ENCODE measurements at regions not wholly inside any gene's neighbourhood (a gene's known extent, or its start where the extent isn't known, plus 50 kb on each side); places are given as distances from the start of the nearest gene placed in this dataset.

- H3K27me3 Mint-ChIP-seq (ENCODE audit: low read depth): no peaks in the 10 kb centered on the region
- H3K4me3 Mint-ChIP-seq: no peak overlapping the region
- DNase-seq (ENCODE audit: low read depth, low spot score): no peak
- H3K36me3 Mint-ChIP-seq (ENCODE audit: low read depth): no peaks in the 10 kb centered on the region
- H3K9me3 Mint-ChIP-seq: no peaks in the 10 kb centered on the region
- no peak overlapping the region for H3K27ac Mint-ChIP-seq (ENCODE audit: unreplicated experiment)
- H3K4me1 Mint-ChIP-seq: no peaks in the 10 kb centered on the region
- TF ChIP-seq, protein P1, sequence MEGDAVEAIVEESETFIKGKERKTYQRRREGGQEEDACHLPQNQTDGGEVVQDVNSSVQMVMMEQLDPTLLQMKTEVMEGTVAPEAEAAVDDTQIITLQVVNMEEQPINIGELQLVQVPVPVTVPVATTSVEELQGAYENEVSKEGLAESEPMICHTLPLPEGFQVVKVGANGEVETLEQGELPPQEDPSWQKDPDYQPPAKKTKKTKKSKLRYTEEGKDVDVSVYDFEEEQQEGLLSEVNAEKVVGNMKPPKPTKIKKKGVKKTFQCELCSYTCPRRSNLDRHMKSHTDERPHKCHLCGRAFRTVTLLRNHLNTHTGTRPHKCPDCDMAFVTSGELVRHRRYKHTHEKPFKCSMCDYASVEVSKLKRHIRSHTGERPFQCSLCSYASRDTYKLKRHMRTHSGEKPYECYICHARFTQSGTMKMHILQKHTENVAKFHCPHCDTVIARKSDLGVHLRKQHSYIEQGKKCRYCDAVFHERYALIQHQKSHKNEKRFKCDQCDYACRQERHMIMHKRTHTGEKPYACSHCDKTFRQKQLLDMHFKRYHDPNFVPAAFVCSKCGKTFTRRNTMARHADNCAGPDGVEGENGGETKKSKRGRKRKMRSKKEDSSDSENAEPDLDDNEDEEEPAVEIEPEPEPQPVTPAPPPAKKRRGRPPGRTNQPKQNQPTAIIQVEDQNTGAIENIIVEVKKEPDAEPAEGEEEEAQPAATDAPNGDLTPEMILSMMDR (conservative IDR thresholded peaks at IDR 0.05): no peak
Measured at GRCh38 chr7:10469476-10469875, 504.2 kb upstream of the PHF14 start.

GRCh38 chr7:10471280-10472058, 502.2 kb upstream of the PHF14 start:
- H3K27me3 Mint-ChIP-seq (ENCODE audit: low read depth): no peaks in the 10 kb centered on the region
- H3K27ac Mint-ChIP-seq (ENCODE audit: unreplicated experiment): no peak overlapping the region
- no peaks in the 10 kb centered on the region for H3K4me1 Mint-ChIP-seq
- no peaks in the 10 kb centered on the region for H3K36me3 Mint-ChIP-seq (ENCODE audit: low read depth)
- TF ChIP-seq, protein P1 (conservative IDR thresholded peaks at IDR 0.05): no peak
- no peak overlapping the region for H3K4me3 Mint-ChIP-seq
- no peaks in the 10 kb centered on the region for H3K9me3 Mint-ChIP-seq
- no peak for DNase-seq (ENCODE audit: low read depth, low spot score)

DNA sequence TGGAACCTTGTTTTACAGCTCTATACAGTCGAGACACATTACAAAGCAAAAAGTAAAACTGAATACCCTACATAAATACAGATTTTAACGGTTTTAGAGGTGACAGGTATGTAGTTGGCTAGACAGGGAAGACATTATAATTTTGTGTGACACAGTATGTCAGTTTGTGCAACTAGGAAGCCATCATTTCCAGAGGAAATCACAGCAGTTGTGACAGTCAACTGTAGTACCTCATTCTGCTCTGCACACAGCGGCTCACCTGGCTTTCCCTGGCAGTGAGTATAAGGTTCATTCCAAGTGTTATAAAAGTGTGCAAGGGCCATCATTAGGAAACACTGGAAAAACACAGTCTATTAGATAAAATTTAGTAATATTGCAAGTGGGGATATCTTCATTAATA, 501.6 kb upstream of the PHF14 start:
- DNase-seq (ENCODE audit: low read depth, low spot score): no peak
- TF ChIP-seq, protein P1 (conservative IDR thresholded peaks at IDR 0.05): no peak
- no peak overlapping the region for H3K27ac Mint-ChIP-seq (ENCODE audit: unreplicated experiment)
- H3K4me3 Mint-ChIP-seq: no peak overlapping the region
- H3K9me3 Mint-ChIP-seq: no peaks in the 10 kb centered on the region
- H3K4me1 Mint-ChIP-seq: no peaks in the 10 kb centered on the region
- no peaks in the 10 kb centered on the region for H3K27me3 Mint-ChIP-seq (ENCODE audit: low read depth)
- H3K36me3 Mint-ChIP-seq (ENCODE audit: low read depth): no peaks in the 10 kb centered on the region

DNA sequence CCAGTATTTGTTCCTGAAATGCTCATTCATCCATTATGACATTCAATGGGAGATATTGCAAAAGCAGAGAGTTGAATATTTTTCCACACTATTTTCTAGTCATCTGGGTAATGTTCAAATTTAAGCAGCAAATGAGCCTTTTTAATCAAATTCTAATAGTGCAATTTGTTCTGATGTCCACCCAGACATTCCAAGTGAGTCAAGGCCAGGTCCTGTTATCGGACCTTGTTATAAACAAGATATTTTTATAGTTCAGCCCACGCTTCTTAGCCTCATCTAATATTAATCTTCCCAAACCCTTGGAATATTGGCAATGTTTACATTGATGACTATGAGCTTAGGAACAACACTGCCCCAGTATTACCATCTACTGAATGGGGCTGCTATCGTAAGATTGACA, 500.1 kb upstream of the PHF14 start:
- no peaks in the 10 kb centered on the region for H3K9me3 Mint-ChIP-seq
- no peak overlapping the region for H3K27ac Mint-ChIP-seq (ENCODE audit: unreplicated experiment)
- H3K4me1 Mint-ChIP-seq: no peaks in the 10 kb centered on the region
- no peak overlapping the region for H3K4me3 Mint-ChIP-seq
- TF ChIP-seq, protein P1 (conservative IDR thresholded peaks at IDR 0.05): no peak
- no peaks in the 10 kb centered on the region for H3K27me3 Mint-ChIP-seq (ENCODE audit: low read depth)
- no peaks in the 10 kb centered on the region for H3K36me3 Mint-ChIP-seq (ENCODE audit: low read depth)
- DNase-seq (ENCODE audit: low read depth, low spot score): no peak

DNA sequence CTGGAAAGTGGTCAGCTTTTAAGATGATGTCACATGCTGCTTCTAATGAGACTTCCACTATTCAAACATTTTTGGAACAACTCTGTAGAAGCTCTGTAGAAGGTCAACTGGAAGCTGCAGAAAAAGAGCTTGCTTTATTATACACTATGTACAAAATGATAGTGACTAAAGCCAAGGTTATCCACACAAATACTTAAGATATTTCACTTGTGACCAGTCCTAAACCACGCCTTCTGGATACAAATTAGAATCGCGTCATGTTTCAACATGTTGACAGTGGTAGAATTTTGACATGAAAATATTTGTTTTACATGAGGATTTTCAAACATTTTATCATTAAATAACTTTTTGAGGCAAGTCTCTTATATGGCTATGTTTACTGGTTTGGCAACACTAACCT, 499.6 kb upstream of the PHF14 start:
- no peak overlapping the region for H3K27ac Mint-ChIP-seq (ENCODE audit: unreplicated experiment)
- TF ChIP-seq, protein P1 (conservative IDR thresholded peaks at IDR 0.05): no peak

More for the DNA sequence above, 499.6 kb upstream of the PHF14 start:
- Mint-ChIP-seq H3K4me1 (no peaks in the 10 kb centered on the region), H3K4me3 (no peak overlapping the region), H3K36me3 (ENCODE audit: low read depth) (no peaks in the 10 kb centered on the region), H3K9me3 (no peaks in the 10 kb centered on the region), H3K27me3 (ENCODE audit: low read depth) (no peaks in the 10 kb centered on the region)
- DNase-seq (ENCODE audit: low read depth, low spot score): no peak

All from neural crest cell (in vitro differentiated cells).